SK-N-SH (cell line): ENCODE measurements at regions not wholly inside any gene's neighbourhood (a gene's known extent, or its start where the extent isn't known, plus 50 kb on each side); places are given as distances from the start of the nearest gene placed in this dataset.

Experiments
- CTCF ChIA-PET: fragments of 300-600, 350-600 bp; formaldehyde crosslinking; extraction: SDS; loops from one replicate; lab custom pipeline; 2021; lab: Yijun Ruan, JAX
- POLR2A ChIA-PET: fragments of 350-600 bp; sonication (Branson Sonifier 250); formaldehyde crosslinking; extraction: SDS; loops from one replicate; lab custom pipeline; 2020; ENCODE audit warnings: antibody characterized with exemption, inconsistent platforms; lab: Yijun Ruan, JAX
- DNase-seq: peaks from one replicate; pipeline ENCODE4 v3.0.0; 2012
- H2AFZ ChIP-seq: fragments of 200-600 bp; sonication (generic); 2 replicates; pipeline ENCODE4 v1.8.1; 2016; ENCODE audit warnings: antibody characterized with exemption, mild to moderate bottlenecking, low read depth
- H3F3A ChIP-seq: fragments of 200-600 bp; sonication (generic); replicated peaks from 2 replicates; pipeline ENCODE3; 2016; ENCODE audit warnings: antibody characterized with exemption, mild to moderate bottlenecking; ENCODE audit not compliant: insufficient read depth
- H3K27ac ChIP-seq, 2 experiments: fragments of 200-500 bp in 1 of 2; fragments of 200-600 bp in 1 of 2; sonication (Bioruptor generic) in 1 of 2; sonication (generic), shearing (Covaris generic) in 1 of 2; 2 replicates each; pipeline versions ENCODE4 v1.5.1 to v1.6.1; 2014 to 2016; ENCODE audit warnings: low read depth in 2 of 2, inconsistent platforms in 1 of 2, low read length in 1 of 2, mild to moderate bottlenecking in 1 of 2, mixed read lengths in 1 of 2
- H3K27me3 ChIP-seq: fragments of 200-600 bp; sonication (generic), shearing (Covaris generic); 2 replicates; pipeline ENCODE4 v1.6.1; 2016; ENCODE audit warnings: mixed run types; ENCODE audit not compliant: insufficient read depth
- H3K36me3 ChIP-seq, 2 experiments: fragments of 200-500 bp in 1 of 2; fragments of 200-600 bp in 1 of 2; sonication (Bioruptor generic) in 1 of 2; sonication (generic) in 1 of 2; replicated peaks in 1 of 2; 2 replicates each; pipeline versions ENCODE3 to v1.5.1; 2014 to 2016; ENCODE audit warnings: low read length in 1 of 2, mild to moderate bottlenecking in 1 of 2; ENCODE audit not compliant: insufficient read depth in 2 of 2, control insufficient read depth in 1 of 2
- H3K4me1 ChIP-seq, 2 experiments: fragments of 200-500 bp in 1 of 2; fragments of 200-600 bp in 1 of 2; sonication (Bioruptor generic) in 1 of 2; sonication (generic), shearing (Covaris generic) in 1 of 2; 2 replicates each; pipeline versions ENCODE4 v1.5.1 to v1.6.1; 2014 to 2016; ENCODE audit warnings: low read depth in 1 of 2, low read length in 1 of 2, mixed run types in 1 of 2; ENCODE audit not compliant: insufficient read depth in 2 of 2, control insufficient read depth in 1 of 2
- H3K4me2 ChIP-seq: fragments of 200-600 bp; sonication (generic), shearing (Covaris generic); 2 replicates; pipeline ENCODE4 v1.6.1; 2017; ENCODE audit warnings: mixed run types
- H3K4me3 ChIP-seq, 2 experiments: fragments of 200-500 bp in 1 of 2; fragments of 200-600 bp in 1 of 2; sonication (Bioruptor generic) in 1 of 2; sonication (generic), shearing (Covaris generic) in 1 of 2; 2 replicates each; pipeline versions ENCODE4 v1.5.1 to v1.8.1; 2014 to 2016; ENCODE audit warnings: low read depth in 2 of 2, inconsistent platforms in 1 of 2, low read length in 1 of 2, mild to moderate bottlenecking in 1 of 2, mixed read lengths in 1 of 2, moderate library complexity in 1 of 2
- H3K79me2 ChIP-seq: fragments of 200-600 bp; sonication (generic); 2 replicates; pipeline ENCODE4 v1.8.1; 2017; ENCODE audit warnings: mild to moderate bottlenecking; ENCODE audit not compliant: insufficient read depth
- H3K9ac ChIP-seq: fragments of 200-600 bp; sonication (generic); 2 replicates; pipeline ENCODE4 v1.6.1; 2017; ENCODE audit warnings: mixed run types
- H3K9me2 ChIP-seq: fragments of 200-600 bp; sonication (generic); 2 replicates; pipeline ENCODE4 v1.6.1; 2017; ENCODE audit warnings: mixed run types
- H3K9me3 ChIP-seq: fragments of 200-600 bp; sonication (generic); 2 replicates; pipeline ENCODE4 v1.6.1; 2017; ENCODE audit warnings: mixed run types, mild to moderate bottlenecking, moderate library complexity
- H4K20me1 ChIP-seq: fragments of 200-600 bp; sonication (generic); 2 replicates; pipeline ENCODE4 v1.6.1; 2017; ENCODE audit warnings: mild to moderate bottlenecking, mixed run types; ENCODE audit not compliant: insufficient read depth
- MEF2A ChIP-seq: IDR thresholded peaks from 2 replicates; pipeline ENCODE4 v1.4.0; 2012; ENCODE audit warnings: low read depth, borderline replicate concordance
- RAD21 ChIP-seq: IDR thresholded peaks from 2 replicates; pipeline ENCODE4 v1.6.1; 2012; ENCODE audit warnings: mild to moderate bottlenecking, low read length
- RXRA ChIP-seq: IDR thresholded peaks from 2 replicates; pipeline ENCODE4 v1.4.0; 2012; ENCODE audit warnings: low read depth, mild to moderate bottlenecking, borderline replicate concordance
- TAF1 ChIP-seq: IDR thresholded peaks from 2 replicates; pipeline ENCODE4 v1.6.1; 2012; ENCODE audit warnings: low read depth, mild to moderate bottlenecking, low read length, moderate library complexity, borderline replicate concordance
- USF2 ChIP-seq: fragments of 150-350 bp; IDR thresholded peaks from 2 replicates; pipeline ENCODE4 v1.6.1; 2017; ENCODE audit warnings: antibody characterized with exemption, low read length, low read depth, borderline replicate concordance
- WGBS: methylation state at CpG from one replicate; pipeline ENCODE4 v1.1.6; 2017; ENCODE audit warnings: low lambda C conversion rate; 5-methylcytosine and 5-hydroxymethylcytosine counted together
- TF ChIP-seq, protein P1 (sequence below): IDR thresholded peaks from 2 replicates; pipeline ENCODE4 v1.4.0; 2012; ENCODE audit warnings: low read depth, borderline replicate concordance
- TF ChIP-seq, protein P2 (sequence below): IDR thresholded peaks from 2 replicates; pipeline ENCODE4 v1.4.0; 2012; ENCODE audit warnings: low read depth

DNA sequence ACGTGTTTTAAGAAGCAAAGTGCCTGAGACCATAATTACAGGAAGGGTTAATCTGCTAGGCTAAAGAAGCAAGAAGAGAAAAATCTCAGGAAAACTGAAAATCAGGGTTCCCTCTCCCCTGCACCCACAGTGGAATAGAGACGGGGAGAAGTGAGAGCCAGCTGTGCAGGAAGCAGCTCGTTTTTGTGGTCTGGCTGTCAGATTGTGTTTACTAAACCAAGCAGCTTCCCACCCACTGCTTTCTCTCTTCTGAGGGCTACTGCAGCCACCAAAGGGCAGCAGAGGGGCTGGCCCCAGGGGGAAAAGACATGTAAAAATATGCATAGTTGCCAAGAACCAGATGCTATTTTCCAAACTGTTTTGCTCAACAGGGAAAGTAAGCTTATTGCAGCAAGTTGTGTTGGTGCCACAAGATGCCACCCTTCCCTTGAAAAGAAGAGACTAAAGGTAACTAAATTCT, 72.6 kb upstream of the THUMPD2 start:
- TF ChIP-seq, protein P1, sequence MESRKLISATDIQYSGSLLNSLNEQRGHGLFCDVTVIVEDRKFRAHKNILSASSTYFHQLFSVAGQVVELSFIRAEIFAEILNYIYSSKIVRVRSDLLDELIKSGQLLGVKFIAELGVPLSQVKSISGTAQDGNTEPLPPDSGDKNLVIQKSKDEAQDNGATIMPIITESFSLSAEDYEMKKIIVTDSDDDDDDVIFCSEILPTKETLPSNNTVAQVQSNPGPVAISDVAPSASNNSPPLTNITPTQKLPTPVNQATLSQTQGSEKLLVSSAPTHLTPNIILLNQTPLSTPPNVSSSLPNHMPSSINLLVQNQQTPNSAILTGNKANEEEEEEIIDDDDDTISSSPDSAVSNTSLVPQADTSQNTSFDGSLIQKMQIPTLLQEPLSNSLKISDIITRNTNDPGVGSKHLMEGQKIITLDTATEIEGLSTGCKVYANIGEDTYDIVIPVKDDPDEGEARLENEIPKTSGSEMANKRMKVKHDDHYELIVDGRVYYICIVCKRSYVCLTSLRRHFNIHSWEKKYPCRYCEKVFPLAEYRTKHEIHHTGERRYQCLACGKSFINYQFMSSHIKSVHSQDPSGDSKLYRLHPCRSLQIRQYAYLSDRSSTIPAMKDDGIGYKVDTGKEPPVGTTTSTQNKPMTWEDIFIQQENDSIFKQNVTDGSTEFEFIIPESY, result no peak
- TF ChIP-seq RAD21, result peak; percentile 15; the same call in 1 of the 2 replicates
- 28% methylated on average over 3 of the region's 3 CpGs for WGBS
- no peak overlapping the region for H3K27ac ChIP-seq
- H3K9me2 ChIP-seq, result no peaks in the 10 kb centered on the region
- H3K9ac ChIP-seq, result no peak overlapping the region
- H3K36me3 ChIP-seq, result no peaks in the 10 kb centered on the region
- no peaks in the 10 kb centered on the region for H3K9me3 ChIP-seq
- H2AFZ ChIP-seq, result no peak overlapping the region
- CTCF ChIA-PET, result interaction anchor here (0.6 to 1.5 kb wide), 4 partner anchors 12 to 1847 kb away, joined by 3 to 5 read pairs (median 4); no protein-coding TSS in a partner anchor
- no peaks in the 10 kb centered on the region for H3F3A ChIP-seq
- H3K79me2 ChIP-seq, result no peaks in the 10 kb centered on the region
- H3K4me1 ChIP-seq, result peaks cover 0 to 4% of the 10 kb centered on the region in 2 experiments; a peak in 2 of 4 replicates
- no peak for DNase-seq
- POLR2A ChIA-PET, result interaction anchor here (0.6 kb wide), 1 partner anchor 119 kb away, joined by 3 read pairs; no protein-coding TSS in a partner anchor
- no peak overlapping the region for H3K4me3 ChIP-seq
- no peaks in the 10 kb centered on the region for H3K27me3 ChIP-seq
- H3K4me2 ChIP-seq, result no peak overlapping the region
- H4K20me1 ChIP-seq, result no peaks in the 10 kb centered on the region

- WGBS, result 82% methylated on average over 8 of the region's 8 CpGs
- H3K9me3 ChIP-seq, result no peaks in the 10 kb centered on the region
- H3K79me2 ChIP-seq, result no peaks in the 10 kb centered on the region
- H3K4me3 ChIP-seq, result no peak overlapping the region
- H3K9ac ChIP-seq, result no peak overlapping the region
- no peaks in the 10 kb centered on the region for H3K27me3 ChIP-seq
- peaks cover 0 to 4% of the 10 kb centered on the region in 2 experiments; a peak in 2 of 4 replicates for H3K4me1 ChIP-seq
- no peak overlapping the region for H3K27ac ChIP-seq
- CTCF ChIA-PET, result interaction anchor here (0.6 to 1.4 kb wide), 3 partner anchors 12 to 296 kb away, joined by 3 to 5 read pairs (median 3); no protein-coding TSS in a partner anchor
- no peaks in the 10 kb centered on the region for H3K36me3 ChIP-seq
- TF ChIP-seq, protein P2, sequence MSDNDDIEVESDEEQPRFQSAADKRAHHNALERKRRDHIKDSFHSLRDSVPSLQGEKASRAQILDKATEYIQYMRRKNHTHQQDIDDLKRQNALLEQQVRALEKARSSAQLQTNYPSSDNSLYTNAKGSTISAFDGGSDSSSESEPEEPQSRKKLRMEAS, result no peak
- TF ChIP-seq RXRA (no peak), MEF2A (no peak), TAF1 (no peak), USF2 (no peak)
- TF ChIP-seq, all 33 proteins: peak for 0
- Histone ChIP-seq H3F3A (no peaks in the 10 kb centered on the region), H2AFZ (no peak overlapping the region), H3K9me2 (no peaks in the 10 kb centered on the region), H4K20me1 (no peaks in the 10 kb centered on the region), H3K4me2 (no peak overlapping the region)
- POLR2A ChIA-PET, result interaction anchor here (0.6 kb wide), 1 partner anchor 119 kb away, joined by 3 read pairs; no protein-coding TSS in a partner anchor
- DNase-seq, result no peak
Measured at GRCh38 chr2:39851251-39851650, 72.2 kb upstream of the THUMPD2 start.
